Dendritic cell treated with granulocyte-macrophage colony-stimulating factor and Interleukin-4, amounts not matched to agents 40 ng/mL and 50 ng/mL, for 4 days (primary cell): ENCODE measurements at regions not wholly inside any gene's neighbourhood (a gene's known extent, or its start where the extent isn't known, plus 50 kb on each side); places are given as distances from the start of the nearest gene placed in this dataset.
"Not testable (repeated sequence)": the region's sequence is repeated elsewhere in the genome, so short reads cannot be mapped to it uniquely, and the experiment has no call there.

Experiments used
- H3K27ac Mint-ChIP-seq: one replicate; pipeline ENCODE4 v1.8.0; 2022; ENCODE audit warnings: mild to moderate bottlenecking, mixed read lengths
- H3K27me3 Mint-ChIP-seq: one replicate; pipeline ENCODE4 v1.8.0; 2022; ENCODE audit warnings: mild to moderate bottlenecking, mixed read lengths
- H3K36me3 Mint-ChIP-seq: one replicate; pipeline ENCODE4 v1.8.0; 2022; ENCODE audit warnings: low read depth, mixed read lengths
- H3K4me1 Mint-ChIP-seq: one replicate; pipeline ENCODE4 v1.8.0; 2022; ENCODE audit warnings: low read depth, mixed read lengths
- H3K4me3 Mint-ChIP-seq: one replicate; pipeline ENCODE4 v1.8.0; 2022; ENCODE audit warnings: mild to moderate bottlenecking, moderate library complexity, mixed read lengths
- H3K9me3 Mint-ChIP-seq: one replicate; pipeline ENCODE4 v1.8.0; 2022; ENCODE audit warnings: mixed read lengths
- intact Hi-C: fragments of 100-400 bp; cut with micrococcal nuclease; formaldehyde crosslinking; loops from one replicate; pipeline ENCODE4 v1.15.0; 2022

GRCh38 chr5:62900976-62901375 lies 322.4 kb downstream of the LRRC70 start:
- no peak overlapping the region for H3K27ac Mint-ChIP-seq
- no peaks in the 10 kb centered on the region for H3K27me3 Mint-ChIP-seq
- H3K9me3 Mint-ChIP-seq, result peaks cover 1% of the 10 kb centered on the region
- no peaks in the 10 kb centered on the region for H3K4me1 Mint-ChIP-seq
- no peak overlapping the region for H3K4me3 Mint-ChIP-seq
- intact Hi-C loops, result no loop called here
- H3K36me3 Mint-ChIP-seq, result no peaks in the 10 kb centered on the region

GRCh38 chr5:62896121-62896893 lies 317.7 kb downstream of the LRRC70 start:
- Mint-ChIP-seq H3K9me3 (peaks cover 34% of the 10 kb centered on the region), H3K36me3 (no peaks in the 10 kb centered on the region), H3K27ac (no peak overlapping the region), H3K4me1 (no peaks in the 10 kb centered on the region), H3K4me3 (no peak overlapping the region), H3K27me3 (no peaks in the 10 kb centered on the region)
- intact Hi-C loops, result no loop called here

GRCh38 chr5:62886603-62887315 lies 308.1 kb downstream of the LRRC70 start:
- Mint-ChIP-seq H3K9me3 (no peaks in the 10 kb centered on the region), H3K27me3 (no peaks in the 10 kb centered on the region), H3K27ac (no peak overlapping the region), H3K36me3 (no peaks in the 10 kb centered on the region), H3K4me1 (no peaks in the 10 kb centered on the region), H3K4me3 (no peak overlapping the region)
- intact Hi-C loops, result no loop called here

DNA sequence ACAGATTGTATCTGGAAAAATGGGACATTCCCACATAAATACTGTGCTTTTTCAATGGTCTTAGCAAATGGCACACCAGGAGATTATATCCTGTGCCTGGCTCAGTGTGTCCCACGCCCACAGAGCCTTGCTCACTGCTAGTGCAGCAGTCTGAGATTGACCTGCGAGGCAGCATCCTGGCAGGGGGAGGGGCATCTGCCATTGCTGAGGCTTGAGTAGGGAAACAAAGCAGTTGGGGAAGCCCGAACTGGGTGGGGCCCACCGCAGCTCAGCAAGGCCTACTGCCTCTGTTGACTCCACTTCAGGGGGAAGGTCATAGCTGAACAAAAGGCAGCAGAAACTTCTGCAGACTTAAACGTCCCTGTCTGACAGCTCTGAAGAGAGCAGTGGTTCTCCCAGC lies 258.7 kb downstream of the LRRC70 start:
- H3K36me3 Mint-ChIP-seq, H3K4me1 Mint-ChIP-seq, intact Hi-C loops, H3K27me3 Mint-ChIP-seq, H3K27ac Mint-ChIP-seq, H3K4me3 Mint-ChIP-seq: not testable (repeated sequence)
- H3K9me3 Mint-ChIP-seq, result peaks cover 36% of the 10 kb centered on the region

GRCh38 chr5:62829604-62829986 lies 251.0 kb downstream of the LRRC70 start:
- Mint-ChIP-seq H3K27me3 (no peaks in the 10 kb centered on the region), H3K27ac (no peak overlapping the region), H3K9me3 (peaks cover 19% of the 10 kb centered on the region), H3K36me3 (no peaks in the 10 kb centered on the region), H3K4me1 (no peaks in the 10 kb centered on the region), H3K4me3 (no peak overlapping the region)
- intact Hi-C loops, result no loop called here

GRCh38 chr5:62828742-62829603 lies 250.4 kb downstream of the LRRC70 start:
- intact Hi-C loops, result no loop called here
- Mint-ChIP-seq H3K9me3 (peaks cover 18% of the 10 kb centered on the region), H3K4me3 (no peak overlapping the region), H3K27ac (no peak overlapping the region), H3K36me3 (no peaks in the 10 kb centered on the region), H3K27me3 (no peaks in the 10 kb centered on the region), H3K4me1 (no peaks in the 10 kb centered on the region)

GRCh38 chr5:62825623-62826220 lies 247.1 kb downstream of the LRRC70 start:
- no peaks in the 10 kb centered on the region for H3K4me1 Mint-ChIP-seq
- H3K9me3 Mint-ChIP-seq, result no peaks in the 10 kb centered on the region
- no peaks in the 10 kb centered on the region for H3K36me3 Mint-ChIP-seq
- H3K27me3 Mint-ChIP-seq, result no peaks in the 10 kb centered on the region
- no peak overlapping the region for H3K4me3 Mint-ChIP-seq
- intact Hi-C loops, result no loop called here
- H3K27ac Mint-ChIP-seq, result no peak overlapping the region

DNA sequence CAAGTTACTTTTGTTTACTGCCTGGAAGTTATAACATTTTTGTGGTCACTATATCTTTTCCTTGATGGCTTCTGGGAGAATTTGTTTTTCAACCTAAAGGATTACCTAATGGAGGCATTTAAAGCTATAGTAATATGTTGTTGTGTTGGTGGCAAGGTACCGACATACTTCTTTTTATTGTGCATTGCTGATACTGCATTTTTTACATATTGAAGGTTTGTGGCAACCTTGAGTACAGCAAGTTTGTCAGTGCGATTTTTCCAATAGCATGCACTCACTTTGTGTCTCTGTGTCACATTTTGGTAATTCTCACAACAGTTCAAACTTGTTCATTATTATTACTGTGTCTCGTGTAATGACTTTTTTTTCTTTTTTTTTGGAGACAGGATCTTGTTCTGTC lies 246.3 kb downstream of the LRRC70 start:
- H3K4me3 Mint-ChIP-seq, result no peak overlapping the region
- H3K27me3 Mint-ChIP-seq, result no peaks in the 10 kb centered on the region
- intact Hi-C loops, result no loop called here
- H3K9me3 Mint-ChIP-seq, result no peaks in the 10 kb centered on the region
- H3K4me1 Mint-ChIP-seq, result no peaks in the 10 kb centered on the region
- H3K36me3 Mint-ChIP-seq, result no peaks in the 10 kb centered on the region
- no peak overlapping the region for H3K27ac Mint-ChIP-seq

GRCh38 chr5:62817043-62817442 lies 238.4 kb downstream of the LRRC70 start:
- H3K4me1 Mint-ChIP-seq, intact Hi-C loops, H3K27me3 Mint-ChIP-seq: not testable (repeated sequence)

GRCh38 chr5:62814991-62815390 lies 236.4 kb downstream of the LRRC70 start:
- no peaks in the 10 kb centered on the region for H3K4me1 Mint-ChIP-seq
- no peaks in the 10 kb centered on the region for H3K27me3 Mint-ChIP-seq
- no peak overlapping the region for H3K4me3 Mint-ChIP-seq
- H3K36me3 Mint-ChIP-seq, result no peaks in the 10 kb centered on the region
- H3K27ac Mint-ChIP-seq, result no peak overlapping the region
- intact Hi-C loops, result no loop called here
- peaks cover 17% of the 10 kb centered on the region for H3K9me3 Mint-ChIP-seq

More at GRCh38 chr5:62817043-62817442, 238.4 kb downstream of the LRRC70 start:
- H3K36me3 Mint-ChIP-seq, H3K4me3 Mint-ChIP-seq, H3K27ac Mint-ChIP-seq: not testable (repeated sequence)
- peaks cover 17% of the 10 kb centered on the region for H3K9me3 Mint-ChIP-seq

GRCh38 chr5:62812621-62813255 lies 234.1 kb downstream of the LRRC70 start:
- Mint-ChIP-seq H3K4me1 (no peaks in the 10 kb centered on the region), H3K27me3 (no peaks in the 10 kb centered on the region), H3K4me3 (no peak overlapping the region), H3K27ac (no peak overlapping the region), H3K36me3 (no peaks in the 10 kb centered on the region), H3K9me3 (peaks cover 17% of the 10 kb centered on the region)
- intact Hi-C loops, result no loop called here

DNA sequence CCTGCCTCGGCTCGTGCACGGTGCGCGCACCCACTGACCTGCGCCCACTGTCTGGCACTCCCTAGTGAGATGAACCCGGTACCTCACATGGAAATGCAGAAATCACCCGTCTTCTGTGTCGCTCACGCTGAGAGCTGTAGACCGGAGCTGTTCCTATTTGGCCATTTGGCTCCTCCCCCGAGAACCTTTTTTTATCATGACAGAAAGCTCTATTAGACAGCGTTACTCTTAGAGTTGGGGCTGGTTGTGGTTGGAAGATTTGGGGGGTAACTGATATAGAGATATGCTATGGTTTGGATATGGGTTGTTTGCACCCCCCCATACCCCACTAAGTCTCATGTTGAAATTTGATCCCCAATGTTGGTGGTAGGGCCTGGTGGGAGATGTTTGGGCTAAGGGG lies 226.2 kb downstream of the LRRC70 start:
- intact Hi-C loops, H3K4me1 Mint-ChIP-seq, H3K9me3 Mint-ChIP-seq, H3K36me3 Mint-ChIP-seq, H3K27me3 Mint-ChIP-seq, H3K27ac Mint-ChIP-seq: not testable (repeated sequence)
- H3K4me3 Mint-ChIP-seq, result peak overlapping the region; percentile 57

- Mint-ChIP-seq H3K27ac (no peak overlapping the region), H3K4me1 (no peaks in the 10 kb centered on the region), H3K27me3 (no peaks in the 10 kb centered on the region), H3K9me3 (peaks cover 35% of the 10 kb centered on the region), H3K4me3 (no peak overlapping the region), H3K36me3 (no peaks in the 10 kb centered on the region)
- intact Hi-C loops, result no loop called here
These were observed 217.3 kb downstream of the LRRC70 start for GRCh38 chr5:62795926-62796325.
